KG1 (cell line): ENCODE measurements at regions not wholly inside any gene's neighbourhood (a gene's known extent, or its start where the extent isn't known, plus 50 kb on each side); places are given as distances from the start of the nearest gene placed in this dataset.

Source experiments
- DNase-seq: peaks from one replicate; lab custom pipeline; 2025; lab: John Stamatoyannopoulos, UW

DNA sequence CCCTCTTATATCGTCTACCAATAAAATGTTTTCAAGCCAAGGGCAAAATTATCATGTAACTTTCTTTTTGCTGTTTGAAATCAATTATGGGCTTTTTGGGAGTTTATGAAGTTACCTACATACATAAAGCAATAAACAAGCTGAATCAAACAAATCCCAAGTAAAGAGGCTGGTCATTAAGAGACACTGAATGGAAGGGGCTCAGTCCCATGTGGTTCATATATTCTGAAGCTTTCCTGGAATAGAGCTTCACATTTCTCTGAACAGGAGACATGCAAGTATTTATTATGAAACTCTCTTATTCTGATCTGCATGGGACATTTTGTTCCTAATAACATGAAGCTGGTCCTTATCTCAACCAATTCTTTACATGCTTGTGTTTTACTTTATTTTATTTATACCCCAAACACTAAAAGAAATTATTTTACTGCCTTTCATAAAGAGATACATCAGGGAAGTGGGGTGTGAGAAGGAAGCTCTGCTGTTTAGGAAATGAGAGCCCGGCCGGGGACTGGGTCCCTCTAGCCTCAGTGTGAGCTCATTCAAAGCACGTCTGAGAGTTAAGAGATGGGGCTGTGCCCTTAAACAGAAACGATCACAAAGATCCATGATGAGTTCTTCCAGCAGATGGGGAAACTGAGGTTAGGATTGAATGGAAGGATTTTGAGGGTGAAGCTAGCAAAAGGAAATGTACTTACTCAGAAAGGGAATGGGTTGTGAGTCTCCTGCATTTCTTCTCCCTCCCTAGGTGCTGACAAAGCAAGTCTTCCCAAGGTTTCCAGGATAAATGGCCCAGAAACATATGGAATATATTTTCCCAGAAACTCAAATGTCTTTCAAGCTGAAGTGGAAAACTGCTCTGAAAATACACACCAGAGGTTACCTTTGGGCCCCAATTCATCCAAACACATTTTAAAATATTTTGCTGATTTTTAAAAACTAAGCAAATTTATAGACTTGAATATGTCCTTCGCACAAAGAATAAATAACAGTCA, 93.1 kb upstream of the LNX1 start:
- no peak for DNase-seq

DNA sequence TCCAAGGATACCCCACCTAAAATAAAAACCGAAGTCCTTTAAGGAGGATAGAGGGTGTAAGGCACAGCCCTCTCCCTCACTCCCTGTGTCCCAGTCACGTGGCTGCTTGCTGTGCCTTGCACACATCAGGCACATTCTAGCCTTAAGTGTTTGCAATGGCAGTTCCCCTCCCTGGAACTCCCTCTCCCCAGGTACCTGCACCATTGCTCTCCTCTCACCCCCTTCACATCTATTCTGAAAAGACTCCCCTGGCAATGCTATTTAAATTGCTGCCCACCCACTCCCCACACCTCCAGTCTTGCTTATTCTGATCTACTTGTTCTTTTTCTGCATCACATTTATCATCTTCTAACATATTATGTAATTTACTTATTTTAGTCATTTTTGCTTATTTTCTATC, 91.6 kb upstream of the LNX1 start:
- no peak for DNase-seq

DNA sequence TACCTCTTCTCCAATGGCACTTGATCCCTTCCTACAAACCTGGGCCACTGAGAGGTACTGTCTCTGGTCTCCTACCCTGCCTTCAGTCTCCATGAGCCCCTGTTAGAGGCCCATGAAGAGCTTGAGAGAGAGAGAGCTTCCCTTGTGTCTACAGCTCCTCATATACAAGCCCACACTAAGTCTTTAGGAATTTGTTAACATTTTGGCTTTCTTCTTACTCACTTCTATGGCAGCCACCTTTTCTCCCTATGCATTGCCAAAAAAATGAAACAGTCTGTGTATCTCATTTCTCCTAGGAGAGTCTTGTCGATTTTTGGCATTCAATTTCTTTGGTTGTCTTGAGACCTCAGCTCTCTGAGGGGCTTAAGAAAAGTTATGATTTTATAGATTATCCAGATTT, 90.9 kb upstream of the LNX1 start:
- DNase-seq: no peak

DNA sequence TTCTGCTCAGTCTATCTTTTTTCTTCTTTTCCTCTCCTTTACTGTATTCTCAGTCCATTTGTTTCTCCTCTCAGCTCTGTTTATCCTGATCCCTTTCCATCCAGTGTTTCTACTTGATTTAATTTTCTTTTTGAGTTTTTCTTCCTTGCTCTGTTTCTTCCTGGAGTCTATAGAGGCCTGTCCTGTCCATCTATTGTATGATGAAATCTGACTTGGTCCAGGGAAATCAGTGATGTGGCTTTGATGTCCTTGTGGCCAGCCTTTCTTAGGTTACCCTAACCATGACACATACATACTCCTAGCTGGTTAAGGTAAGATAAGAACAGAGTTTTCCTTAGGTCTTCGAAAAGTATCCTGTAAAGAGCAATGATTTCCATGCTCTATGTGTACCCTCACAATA, 89.3 kb upstream of the LNX1 start:
- DNase-seq: no peak

DNA sequence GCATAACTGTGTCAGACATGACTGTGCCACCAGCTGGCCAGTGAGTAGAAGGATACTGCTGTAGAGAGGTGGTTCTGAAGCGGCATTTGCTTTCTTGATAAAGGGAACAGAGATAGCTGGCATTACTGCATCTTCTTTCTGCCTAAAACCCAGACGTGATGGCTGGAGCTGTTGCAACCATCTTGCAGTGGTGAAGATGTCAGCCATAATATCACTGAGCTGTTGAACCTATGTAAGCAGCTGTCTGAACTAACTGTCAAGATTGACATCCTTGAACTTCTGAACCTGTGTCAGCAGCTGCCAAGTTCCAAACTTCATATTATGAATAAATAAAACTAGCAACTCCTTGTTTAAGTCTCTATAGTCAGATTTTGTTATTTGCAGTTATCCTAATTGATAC, 88.9 kb upstream of the LNX1 start:
- DNase-seq: no peak

DNA sequence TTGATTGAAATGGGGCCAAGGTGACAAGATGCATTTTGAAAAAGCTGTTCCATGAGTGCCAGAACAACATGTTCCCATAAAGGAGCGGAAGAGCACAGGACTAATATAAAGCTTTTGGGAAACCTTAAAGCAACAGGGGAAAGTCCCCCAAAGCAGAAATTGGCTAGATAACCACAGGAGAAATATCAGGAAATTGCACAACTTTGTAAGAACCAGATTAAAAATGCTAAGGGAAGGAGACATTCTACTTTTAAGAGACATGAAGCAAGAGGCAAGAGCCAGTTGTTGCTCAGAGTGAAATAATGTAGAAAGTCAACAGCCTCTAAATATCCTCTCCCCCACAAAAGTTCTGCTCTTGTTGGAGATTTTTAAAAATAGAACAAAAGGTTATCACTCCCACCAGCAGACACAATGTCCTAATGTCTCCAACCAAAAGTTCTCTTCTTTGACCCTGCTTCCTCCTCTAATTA, 85.2 kb upstream of the LNX1 start:
- no peak for DNase-seq

DNA sequence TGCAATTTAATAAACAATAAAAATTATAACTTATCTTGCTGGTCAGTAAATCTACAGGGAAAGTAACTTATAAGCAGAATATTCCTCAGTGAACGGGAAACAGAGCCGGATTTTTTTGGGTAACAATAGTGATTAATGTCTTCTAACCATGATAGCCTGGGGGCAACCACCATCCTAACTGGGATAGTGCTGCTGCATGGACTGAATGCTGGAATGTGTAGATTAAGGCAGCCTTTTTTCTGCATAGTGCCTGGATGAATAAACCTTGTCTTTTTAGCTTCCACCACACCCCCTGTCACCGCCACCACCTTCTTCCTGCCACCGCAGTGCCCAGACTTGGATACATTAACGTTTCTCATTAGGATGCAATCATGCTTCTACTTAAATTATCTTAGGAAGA, 83.6 kb upstream of the LNX1 start:
- DNase-seq: no peak

DNA sequence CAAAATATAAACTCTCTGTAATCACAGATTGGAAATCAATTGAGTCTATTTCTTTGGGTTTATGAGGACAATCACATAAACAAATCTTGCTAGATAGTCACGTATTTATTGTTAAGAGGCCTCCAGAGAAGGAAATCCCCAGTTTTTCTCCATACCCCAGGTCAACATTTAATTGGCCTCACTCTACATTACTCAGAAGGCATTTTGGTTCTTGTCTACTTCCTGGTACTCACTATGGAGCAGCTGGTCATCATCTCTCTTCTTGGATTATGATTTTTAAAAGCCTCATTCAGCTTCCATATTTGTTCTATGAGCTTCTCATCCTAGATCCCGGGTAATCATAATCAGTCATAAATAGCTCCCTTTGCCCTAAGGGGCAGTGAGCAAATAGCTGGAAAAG, 81.6 kb upstream of the LNX1 start:
- DNase-seq: no peak

DNA sequence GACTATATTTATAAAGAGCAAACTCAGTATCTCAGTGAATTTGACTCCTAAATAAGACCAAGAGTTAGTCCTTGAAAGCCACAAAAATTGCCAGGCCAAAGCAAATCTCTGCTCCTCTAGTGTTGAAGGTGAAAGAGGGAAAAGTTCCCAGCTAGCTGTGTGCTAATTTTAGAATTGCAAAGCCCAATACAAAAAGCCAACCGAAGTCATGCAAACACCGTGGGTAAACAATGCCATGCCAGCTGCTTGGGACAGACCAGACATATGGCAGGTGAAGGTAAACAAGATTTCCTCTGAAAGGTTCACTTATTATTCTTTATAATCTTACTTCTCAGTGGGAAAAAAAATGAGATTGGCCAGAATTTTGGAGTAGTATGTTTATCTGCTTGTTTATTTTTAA, 80.5 kb upstream of the LNX1 start:
- no peak for DNase-seq

DNA sequence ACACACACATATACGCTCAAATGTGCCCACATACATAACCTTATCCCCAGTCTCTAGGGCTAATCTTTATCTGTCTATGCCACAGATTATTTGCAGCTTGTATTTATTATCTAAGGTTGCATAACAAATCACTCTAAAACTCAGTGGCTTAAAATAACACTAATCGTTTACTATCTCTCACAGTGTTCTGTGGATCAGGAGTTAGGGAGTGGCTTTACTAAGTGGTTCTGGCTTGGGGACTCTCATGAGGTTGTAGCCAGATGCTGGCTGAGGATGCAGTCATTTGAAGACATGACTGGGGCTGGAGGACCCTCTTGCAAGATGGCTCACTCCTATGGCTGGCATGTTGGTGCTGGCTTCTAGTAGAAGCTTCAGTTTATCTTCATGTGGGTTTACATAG, 68.5 kb upstream of the LNX1 start:
- DNase-seq: no peak

DNA sequence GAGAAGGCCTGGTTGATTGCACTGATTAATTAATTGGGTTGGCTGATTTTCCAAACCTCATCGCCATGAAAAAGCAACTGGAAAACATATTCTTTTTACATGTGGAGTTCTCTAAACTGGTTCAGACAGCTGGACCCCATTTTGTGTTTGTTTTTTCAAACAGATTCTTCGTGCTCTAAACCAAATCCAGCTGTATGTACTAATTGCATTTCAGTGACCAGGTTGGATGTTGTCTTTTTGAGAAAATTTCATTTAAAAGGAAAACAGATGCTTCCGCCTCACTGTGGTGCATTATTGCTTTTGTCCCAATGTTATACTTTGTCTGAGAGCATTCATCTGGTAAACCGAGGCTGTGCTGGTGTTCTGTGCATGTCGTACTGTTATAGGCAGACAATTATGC, 67.8 kb upstream of the LNX1 start:
- DNase-seq: no peak

DNA sequence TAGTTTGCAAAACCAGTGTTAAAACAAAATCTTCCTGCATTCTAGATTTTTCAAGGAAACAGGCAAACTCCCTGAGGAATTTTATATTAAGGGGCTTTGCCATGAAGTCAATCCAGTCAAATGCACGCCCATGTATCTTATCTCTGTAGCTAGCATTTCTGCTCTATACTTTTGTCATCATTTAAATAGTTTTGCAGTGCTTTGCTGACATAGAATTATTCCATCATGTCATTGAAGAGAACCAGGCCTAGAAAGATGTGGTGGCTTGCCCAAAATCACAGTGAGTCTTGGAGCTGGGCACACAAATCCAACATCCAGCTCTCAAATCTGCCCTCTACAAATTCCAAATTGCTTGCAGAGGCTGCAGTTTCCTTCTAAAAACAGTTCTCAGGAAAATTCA, 66.7 kb upstream of the LNX1 start:
- no peak for DNase-seq

DNA sequence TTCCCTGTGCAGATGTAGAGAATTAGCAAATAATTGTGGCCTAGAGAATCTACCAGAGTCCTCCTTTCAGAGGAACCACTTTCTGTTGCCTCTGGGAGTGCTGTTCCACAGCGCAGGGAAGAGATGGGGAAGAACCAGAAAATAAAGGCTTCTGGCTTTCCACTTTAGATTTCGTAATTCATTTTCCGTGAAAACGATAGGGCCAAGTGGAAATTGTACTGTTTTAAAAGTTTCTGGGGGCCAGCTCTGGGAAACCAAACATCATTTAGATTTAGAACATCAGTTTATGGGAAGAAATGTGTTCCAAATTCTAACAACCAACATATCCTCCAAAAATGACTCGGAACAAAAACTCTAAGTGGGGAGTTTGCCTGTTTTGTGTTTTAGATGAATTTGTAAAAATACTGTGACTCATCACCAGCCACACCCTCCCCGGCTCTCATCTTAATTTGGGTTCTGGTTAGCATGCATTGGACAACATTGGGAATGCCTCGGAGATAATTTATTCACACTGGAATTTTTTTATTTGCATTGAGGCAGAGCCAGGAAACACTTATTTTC, 65.2 kb upstream of the LNX1 start:
- DNase-seq: no peak

DNA sequence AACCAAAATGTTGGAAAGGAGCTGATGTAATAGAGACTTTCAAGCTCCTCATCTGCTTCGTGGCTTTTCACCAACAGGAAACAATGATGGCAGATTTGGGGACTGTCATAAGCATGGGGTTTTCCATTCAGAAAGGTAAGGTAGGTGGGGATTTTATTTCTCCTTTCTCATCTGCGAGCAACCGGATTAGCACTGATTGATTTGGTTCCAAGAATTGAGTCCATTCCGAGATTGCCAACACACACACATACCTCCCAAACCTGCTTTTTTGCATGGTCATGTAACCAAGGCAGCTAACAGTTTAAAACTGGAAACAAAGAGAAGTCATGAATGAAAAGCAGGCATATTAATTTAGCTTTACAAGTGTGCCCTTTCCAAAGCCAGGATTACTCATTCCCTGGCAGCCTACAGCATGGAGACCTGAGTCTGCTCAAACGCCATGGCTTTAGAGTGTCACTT, 63.0 kb upstream of the LNX1 start:
- DNase-seq: no peak

DNA sequence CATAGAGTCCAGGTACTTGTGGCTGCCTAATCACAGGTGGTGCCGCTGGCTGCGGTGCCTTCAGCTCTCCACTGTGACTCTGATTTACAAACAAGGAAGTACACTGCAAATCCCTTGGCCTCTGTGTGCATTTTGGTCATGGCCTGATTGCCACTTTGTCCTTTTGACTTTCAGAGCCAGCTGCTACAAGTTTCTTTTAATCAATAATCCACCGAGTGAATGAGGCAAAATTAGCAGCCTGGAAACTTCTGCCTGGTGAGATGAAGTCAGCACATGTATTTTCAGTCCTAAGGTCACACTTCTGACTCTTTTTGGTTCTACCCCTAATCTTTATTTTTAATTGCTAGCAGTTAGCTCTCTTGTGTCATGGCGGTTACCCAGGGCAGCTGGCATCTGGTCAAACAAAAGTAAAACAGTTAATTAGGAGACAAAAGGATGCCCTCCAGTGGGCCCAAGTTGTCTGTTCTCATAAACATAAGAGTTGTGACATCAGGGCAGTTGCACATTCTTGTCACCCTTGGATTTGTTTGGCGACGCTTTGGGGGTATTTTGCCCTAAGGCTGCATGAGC, 62.3 kb upstream of the LNX1 start:
- no peak for DNase-seq

DNA sequence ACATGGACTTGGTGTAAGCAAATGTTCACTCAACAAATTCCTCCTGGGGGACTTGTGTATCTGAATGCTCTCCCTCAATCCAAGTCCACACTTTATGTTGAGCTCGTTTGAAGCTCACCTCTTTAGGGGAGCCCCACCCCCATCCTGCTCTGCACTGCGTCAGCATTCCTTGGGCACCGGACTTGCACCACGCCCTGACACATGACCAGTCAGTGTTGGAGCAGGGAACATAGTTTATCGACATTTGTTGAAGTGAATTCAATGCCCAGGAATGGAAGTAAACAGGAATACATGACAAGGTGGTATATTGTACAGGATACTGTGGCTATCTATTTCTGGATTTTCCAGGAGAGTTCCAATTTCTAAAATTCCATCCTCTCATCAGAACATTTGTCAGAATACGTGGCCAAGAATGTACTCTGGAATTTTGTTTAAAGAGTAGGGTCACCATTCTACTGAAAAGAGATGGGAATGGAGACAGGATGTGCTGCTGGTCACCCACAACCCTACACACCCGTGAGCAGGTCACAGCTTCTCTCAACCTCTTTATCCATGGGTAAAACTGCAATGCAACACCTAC, 60.0 kb upstream of the LNX1 start:
- DNase-seq: no peak

DNA sequence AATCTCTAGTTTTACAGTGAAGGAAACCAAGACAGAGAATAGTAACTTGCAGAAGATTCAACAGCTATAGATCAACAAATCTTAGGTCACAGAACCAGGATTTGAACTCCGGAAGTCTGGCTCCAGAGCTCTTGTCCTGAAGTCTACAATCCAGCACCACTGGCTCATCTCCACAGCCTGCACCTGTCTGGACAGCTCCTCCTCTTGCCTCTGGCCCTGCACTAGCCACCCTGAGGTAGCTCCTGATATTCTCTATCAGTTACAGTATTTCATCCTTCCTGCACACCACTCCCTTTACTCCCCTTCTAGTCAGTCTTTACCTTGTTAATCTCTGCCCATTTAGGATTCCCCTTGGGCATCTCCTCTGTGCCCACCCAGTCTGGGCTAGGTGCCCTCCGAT, 58.1 kb upstream of the LNX1 start:
- no peak for DNase-seq

DNA sequence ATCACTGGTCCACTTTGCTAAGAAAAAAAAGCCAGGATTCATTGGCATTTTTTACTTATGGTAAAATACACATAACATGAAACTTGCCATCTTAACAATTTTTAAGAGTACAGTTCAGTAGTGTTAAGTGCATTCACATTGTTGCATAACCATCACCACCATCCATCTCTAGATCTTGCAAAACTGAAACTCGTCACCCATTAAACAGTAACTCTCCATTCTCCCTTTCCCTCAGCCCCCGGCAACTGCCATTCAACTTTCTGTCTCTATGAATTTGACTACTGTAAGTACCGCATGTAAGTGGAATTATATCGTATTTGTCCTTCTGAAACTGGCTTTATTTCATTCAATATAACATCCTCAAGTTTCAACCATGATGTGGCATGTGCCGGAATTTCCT, 56.3 kb upstream of the LNX1 start:
- DNase-seq: no peak

DNA sequence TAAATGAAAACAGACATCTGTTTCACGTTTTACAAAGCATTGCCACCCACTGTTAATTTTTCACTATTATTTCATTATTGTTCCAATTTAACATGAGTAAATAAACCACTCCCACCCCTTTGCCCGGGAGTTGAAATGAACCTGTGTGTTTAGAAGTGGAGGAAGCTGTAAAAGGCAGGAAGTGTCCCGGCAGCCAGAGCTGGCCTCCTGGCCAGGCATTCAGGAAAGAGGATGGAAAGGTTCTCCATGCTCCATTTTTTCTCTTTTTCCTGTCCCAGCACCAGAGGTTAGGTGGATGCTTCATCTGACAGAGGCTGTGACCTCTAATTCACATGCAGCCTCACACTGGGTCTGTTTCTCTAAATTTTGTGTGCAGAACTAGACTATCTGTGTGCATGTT, 55.5 kb upstream of the LNX1 start:
- DNase-seq: no peak

DNA sequence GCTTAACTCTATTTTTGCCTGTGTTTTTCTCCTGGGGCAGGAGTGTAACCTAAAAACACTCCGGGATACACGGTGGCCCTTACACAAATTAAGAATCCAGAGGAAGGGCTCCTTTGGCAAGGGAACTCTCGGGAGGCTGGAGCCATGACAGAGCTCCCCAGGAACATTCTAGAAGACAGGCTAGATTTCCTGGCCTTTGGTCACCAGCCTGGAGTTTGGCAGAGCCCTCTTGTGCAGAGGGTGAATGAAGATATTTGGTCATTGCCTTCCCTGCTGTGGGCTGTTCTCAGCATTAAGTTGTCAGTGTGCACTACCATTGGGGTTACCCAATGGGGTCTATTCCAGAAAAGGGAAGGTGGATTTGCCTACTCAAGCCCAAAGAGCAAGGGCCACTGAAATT, 53.8 kb upstream of the LNX1 start:
- no peak for DNase-seq

DNA sequence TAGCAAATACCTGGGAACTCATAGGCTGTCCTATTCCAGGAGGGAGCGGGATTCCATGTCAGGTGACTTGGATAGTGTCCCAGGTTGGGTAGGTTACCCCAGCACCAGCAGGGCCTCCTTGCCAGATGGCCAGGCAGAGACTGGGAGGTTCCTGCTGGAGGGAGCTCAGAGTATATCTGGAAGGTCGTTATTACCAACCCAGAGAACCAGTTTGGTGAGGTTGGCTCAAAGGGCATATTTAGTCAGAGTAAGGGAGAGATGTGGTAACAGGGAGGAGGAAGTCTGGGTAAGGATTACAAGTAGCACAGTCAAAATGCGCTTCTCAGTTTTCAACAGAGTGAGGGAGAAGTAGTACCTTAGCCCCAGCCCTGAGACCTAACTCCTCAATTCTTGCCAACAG, 53.3 kb upstream of the LNX1 start:
- DNase-seq: no peak
